HepG2 (cell line): ENCODE measurements at regions not wholly inside any gene's neighbourhood (a gene's known extent, or its start where the extent isn't known, plus 50 kb on each side); places are given as distances from the start of the nearest gene placed in this dataset.
A peak's percentile ranks its signal among the peaks of the same experiment; 100 is the strongest.

ENCODE experiments used
- ATAC-seq: fragments of 200-7000 bp; cut with Tn5 transposase; 3 replicates; pipeline ENCODE4 v1.9.1; 2020; ENCODE audit warnings: mild to moderate bottlenecking, moderate library complexity
- BruUV-seq: library from RNA; stranded (reverse); fragments of 400-500 nt; replicated peaks from 2 replicates; lab custom pipeline; 2021; lab: Mats Ljungman, UMichigan
- CTCF ChIA-PET: fragments of 300-600 bp; formaldehyde crosslinking; extraction: SDS; loops from one replicate; lab custom pipeline; 2021; ENCODE audit warnings: low total read pairs, inconsistent platforms, low intra/inter-chr PET ratio; lab: Yijun Ruan, JAX
- POLR2A ChIA-PET: fragments of 350-600 bp; sonication (Branson Sonifier 250); formaldehyde crosslinking; loops from one replicate; lab custom pipeline; 2020; ENCODE audit warnings: antibody characterized with exemption, inconsistent platforms; lab: Yijun Ruan, JAX
- DNase-seq: peaks from one replicate; pipeline ENCODE4 v3.0.0-alpha.2; 2015; ENCODE audit warnings: low spot score
- FAIRE-seq: peaks from 3 replicates; lab custom pipeline; 2011; peaks lifted over from hg19 to GRCh38; lab: Jason Lieb, UNC
- H2AFZ ChIP-seq: one replicate; pipeline ENCODE4 v1.6.1; 2011; ENCODE audit warnings: low read length, inconsistent platforms
- H3K27ac ChIP-seq: fragments of 300-600 bp; 3 replicates; pipeline ENCODE4 v1.8.0; 2011; ENCODE audit warnings: mixed run types, mild to moderate bottlenecking, mixed read lengths, low read length, inconsistent platforms; ENCODE audit not compliant: insufficient read depth; ENCODE audit errors: extremely low read length
- H3K27me3 ChIP-seq, 2 experiments: fragments of 200-600 bp in 1 of 2; 2 replicates in 1 of 2; 3 replicates in 1 of 2; pipeline versions ENCODE4 v1.6.0 to v1.8.0; 2011; ENCODE audit warnings: low read length in 2 of 2, mild to moderate bottlenecking in 2 of 2, moderate library complexity in 2 of 2, inconsistent platforms in 1 of 2; ENCODE audit not compliant: insufficient read depth in 2 of 2, control insufficient read depth in 1 of 2
- H3K36me3 ChIP-seq, 2 experiments: fragments of 200-600 bp in 1 of 2; replicated peaks in 1 of 2; 2 replicates in 1 of 2; 3 replicates in 1 of 2; pipeline versions ENCODE4 v1.5.1 to v1.8.0; 2011; ENCODE audit warnings: low read length in 2 of 2, inconsistent platforms in 1 of 2; ENCODE audit not compliant: insufficient read depth in 2 of 2, control insufficient read depth in 1 of 2
- H3K4me1 ChIP-seq: 2 replicates; pipeline ENCODE4 v1.5.1; 2012; ENCODE audit warnings: low read length, inconsistent platforms; ENCODE audit not compliant: insufficient read depth
- H3K4me2 ChIP-seq: 2 replicates; pipeline ENCODE4 v1.6.0; 2011; ENCODE audit warnings: low read depth, low read length, inconsistent platforms
- H3K4me3 ChIP-seq, 3 experiments: fragments of 200-600 bp in 1 of 3; sonication (generic), shearing (Covaris generic) in 1 of 3; replicated peaks in 1 of 3; 2 replicates each; pipeline ENCODE4 v1.5.1; 2011 to 2016; ENCODE audit warnings: low read length in 3 of 3, inconsistent platforms in 2 of 3, low read depth in 2 of 3, mild to moderate bottlenecking in 2 of 3, control low read depth in 1 of 3, mixed read lengths in 1 of 3; ENCODE audit not compliant: insufficient read depth in 1 of 3
- H3K79me2 ChIP-seq: one replicate; pipeline ENCODE4 v1.6.1; 2011; ENCODE audit warnings: low read length, inconsistent platforms; ENCODE audit not compliant: insufficient read depth
- H3K9ac ChIP-seq: 2 replicates; pipeline ENCODE4 v1.6.0; 2011; ENCODE audit warnings: mild to moderate bottlenecking, low read depth, low read length, inconsistent platforms; ENCODE audit not compliant: insufficient read depth
- H3K9me3 ChIP-seq: 2 replicates; pipeline ENCODE4 v1.5.1; 2012; ENCODE audit warnings: mild to moderate bottlenecking, low read length
- H4K20me1 ChIP-seq: 2 replicates; pipeline ENCODE4 v1.6.0; 2011; ENCODE audit warnings: inconsistent platforms, mild to moderate bottlenecking, low read length, moderate library complexity; ENCODE audit not compliant: insufficient read depth
- BRCA1 ChIP-seq: sonication (generic); formaldehyde crosslinking; IDR thresholded peaks from 2 replicates; pipeline ENCODE4 v1.4.0; 2020; ENCODE audit warnings: missing genetic modification reagents
- CREB1 ChIP-seq, 2 experiments: fragments of 450-650 bp in 1 of 2; IDR thresholded peaks; 2 replicates each; pipeline ENCODE4 v1.6.1; 2016 to 2017; ENCODE audit warnings: control low read depth in 1 of 2, mild to moderate bottlenecking in 1 of 2, missing compliant biosample characterization in 1 of 2, missing genetic modification characterization in 1 of 2
- MAFF ChIP-seq: IDR thresholded peaks from 2 replicates; pipeline ENCODE4 v1.6.1; 2011; ENCODE audit warnings: low read depth, low read length, improper control_type of control experiment
- MAFK ChIP-seq, 2 experiments: IDR thresholded peaks in 1 of 2; conservative IDR thresholded peaks in 1 of 2; 2 replicates each; pipeline ENCODE4 v1.6.1; 2011; ENCODE audit warnings: improper control_type of control experiment in 2 of 2, low read length in 2 of 2
- NAIF1 ChIP-seq: sonication (generic); formaldehyde crosslinking; IDR thresholded peaks from 2 replicates; pipeline ENCODE4 v1.5.0; 2020; ENCODE audit warnings: mild to moderate bottlenecking, missing genetic modification reagents, borderline replicate concordance
- YY1 ChIP-seq: IDR thresholded peaks from 2 replicates; pipeline ENCODE4 v1.6.1; 2011; ENCODE audit warnings: low read length, low read depth, moderate library complexity, mild to moderate bottlenecking; ENCODE audit not compliant: insufficient read depth, insufficient replicate concordance
- ZNF503 ChIP-seq: sonication (generic); formaldehyde crosslinking; IDR thresholded peaks from 2 replicates; pipeline ENCODE4 v1.4.0; 2020; ENCODE audit warnings: missing genetic modification reagents
- ZNF891 ChIP-seq: sonication (generic); formaldehyde crosslinking; IDR thresholded peaks from 2 replicates; pipeline ENCODE4 v1.5.0; 2020; ENCODE audit warnings: mild to moderate bottlenecking, missing genetic modification reagents
- ZSCAN31 ChIP-seq: sonication (generic); formaldehyde crosslinking; IDR thresholded peaks from 2 replicates; pipeline ENCODE4 v1.5.0; 2020; ENCODE audit warnings: low read depth, mild to moderate bottlenecking, missing genetic modification reagents
- WGBS: methylation state at CpG from one replicate; pipeline ENCODE4 v1.1.6; 2017; ENCODE audit warnings: low lambda C conversion rate; 5-methylcytosine and 5-hydroxymethylcytosine counted together
- in situ Hi-C: cut with HindIII; loops from 2 replicates; pipeline ENCODE4 v1.10.0; 2017; ENCODE audit warnings: low pct_unique_long_range_greater_than_20kb; ENCODE audit not compliant: extremely low pct_ligation_motif_present
- intact Hi-C: fragments of 100-400 bp; cut with micrococcal nuclease; formaldehyde crosslinking; loops from one replicate; pipeline ENCODE4 v1.10.0; 2022; ENCODE audit not compliant: unreplicated experiment

DNA sequence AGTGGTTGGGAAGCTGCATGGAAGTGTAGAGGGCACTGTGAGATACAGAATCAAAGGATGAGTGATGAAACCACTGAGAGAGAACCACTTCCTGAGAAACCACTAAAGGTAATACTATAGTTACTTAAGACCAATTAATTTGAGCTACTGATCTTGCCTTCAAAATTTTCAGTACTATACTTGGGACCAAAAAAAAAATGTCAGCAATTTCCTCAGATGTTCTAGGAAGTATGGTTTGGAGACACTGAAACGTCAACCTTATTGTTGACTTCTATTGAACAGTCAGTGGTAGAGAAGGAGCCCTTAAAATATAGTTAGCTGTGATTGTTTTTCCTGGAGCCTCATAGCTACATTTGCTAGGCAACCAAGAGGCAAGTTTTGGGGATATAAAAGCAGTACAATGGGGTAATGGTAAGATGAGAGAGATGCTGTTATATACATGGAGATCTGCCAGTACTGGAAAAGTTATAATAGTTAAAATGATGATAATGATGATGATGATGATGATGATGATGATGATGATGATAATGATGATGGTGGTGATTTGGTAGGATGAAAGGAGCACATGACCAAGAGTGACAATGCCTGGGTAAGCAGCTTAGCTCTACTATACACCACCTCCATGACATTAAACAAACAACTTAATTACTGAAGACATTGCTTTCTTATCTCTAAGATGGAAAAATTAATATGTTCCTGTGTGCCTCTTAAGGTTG lies 300.9 kb upstream of the G2E3 start:
- POLR2A ChIA-PET: no interaction called here
- no peak overlapping the region for H2AFZ ChIP-seq
- no TSS peak for BruUV-seq
- FAIRE-seq (no peak), ATAC-seq (no peak)
- H3K9ac ChIP-seq: no peak overlapping the region
- no peaks in the 10 kb centered on the region for H3K27me3 ChIP-seq
- no peaks in the 10 kb centered on the region for H3K79me2 ChIP-seq
- peaks cover 17% of the 10 kb centered on the region for H3K9me3 ChIP-seq
- no peak overlapping the region for H3K4me3 ChIP-seq
- CTCF ChIA-PET: no interaction called here
- H3K36me3 ChIP-seq: no peaks in the 10 kb centered on the region
- no peak overlapping the region for H3K4me2 ChIP-seq
- peak; percentile 93 for TF ChIP-seq CREB1 (IDR thresholded peaks at IDR 0.05)
- no peak for TF ChIP-seq CREB1 (CRISPR knock-in tag; IDR thresholded peaks at IDR 0.05)
- no peak for TF ChIP-seq ZNF891 (CRISPR knock-in tag)
- TF ChIP-seq ZSCAN31 (CRISPR knock-in tag): no peak
- TF ChIP-seq MAFF: peak; percentile 53; the same call in 1 of the 2 replicates
- peak; percentile 75 to 79 for TF ChIP-seq MAFK (conservative IDR thresholded peaks at IDR 0.05 in 1 of 2, IDR thresholded peaks at IDR 0.05 in 1 of 2; ENCODE audit: low read length in 2 of 2)
- no peak for TF ChIP-seq BRCA1
- TF ChIP-seq YY1: no peak
- TF ChIP-seq NAIF1 (CRISPR knock-in tag): no peak
- no peak for TF ChIP-seq ZNF503
- TF ChIP-seq, all 625 proteins: peak for 3
- no peak for DNase-seq
- Histone ChIP-seq H3K4me1 (no peaks in the 10 kb centered on the region), H3K27ac (no peak overlapping the region), H4K20me1 (no peaks in the 10 kb centered on the region)
- 0% methylated on average over 1 of the region's 1 CpG for WGBS
- in situ Hi-C loops: no loop called here
- intact Hi-C loops: no loop called here
